ENCODE measurements at regions not wholly inside any gene's neighbourhood (a gene's known extent, or its start where the extent isn't known, plus 50 kb on each side); places are given as distances from the start of the nearest gene placed in this dataset.

DNA sequence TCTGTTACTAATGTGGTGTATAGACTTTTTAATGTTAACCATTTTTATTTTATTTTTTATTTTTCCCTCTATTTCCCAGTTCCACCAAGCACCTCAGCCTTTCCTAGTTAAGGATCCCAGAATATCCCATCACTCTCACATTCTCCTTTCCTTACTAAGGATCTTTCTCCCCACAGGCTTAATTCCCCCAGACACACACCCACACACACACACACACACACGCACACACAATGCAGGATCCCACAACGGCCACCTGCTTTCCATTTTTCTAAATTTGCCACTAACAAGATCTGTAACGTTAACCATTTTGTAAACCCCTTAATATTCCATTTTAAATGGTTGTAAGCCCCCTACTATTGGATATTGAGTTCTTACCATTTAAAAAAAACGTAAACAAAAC is 404.1 kb downstream of the ZIC1 start:
- Histone ChIP-seq H3K4me1 (ENCODE audit: control insufficient read depth, low read depth, low read length) (no peaks in the 10 kb centered on the region), H3K9ac (ENCODE audit: low read length) (no peak overlapping the region), H3K4me3 (ENCODE audit: low read length) (no peak overlapping the region), H3K36me3 (ENCODE audit: control insufficient read depth, low read depth, low read length) (no peaks in the 10 kb centered on the region), H3K9me3 (ENCODE audit: control insufficient read depth, low read depth, low read length) (no peaks in the 10 kb centered on the region), H3K27me3 (ENCODE audit: control insufficient read depth, insufficient read depth, low read length) (no peaks in the 10 kb centered on the region), H3K27ac (ENCODE audit: low read length) (no peak overlapping the region)

DNA sequence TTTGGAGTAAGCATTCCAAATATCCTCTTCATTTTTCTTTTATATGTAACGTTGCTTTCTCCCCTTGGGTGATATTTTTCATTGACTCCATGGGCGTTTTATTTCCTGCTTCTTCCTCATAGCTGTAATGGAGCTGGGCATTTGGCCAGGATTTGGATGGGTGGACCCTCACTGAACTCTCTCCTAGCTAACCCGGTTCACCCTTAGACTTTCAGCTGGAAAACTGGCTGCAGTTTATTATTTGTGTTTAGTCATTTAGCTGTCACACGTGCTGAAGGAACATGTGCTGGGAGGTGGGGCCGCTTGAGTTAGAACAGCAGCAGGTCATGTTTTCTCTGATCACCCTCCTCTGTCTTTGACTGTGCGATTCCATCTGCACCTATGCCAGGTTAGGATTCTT is 407.6 kb downstream of the ZIC1 start:
- no peaks in the 10 kb centered on the region for H3K27me3 ChIP-seq (ENCODE audit: control insufficient read depth, insufficient read depth, low read length)
- H3K36me3 ChIP-seq (ENCODE audit: control insufficient read depth, low read depth, low read length), result no peaks in the 10 kb centered on the region
- H3K4me1 ChIP-seq (ENCODE audit: control insufficient read depth, low read depth, low read length), result no peaks in the 10 kb centered on the region
- H3K4me3 ChIP-seq (ENCODE audit: low read length), result no peak overlapping the region
- H3K9me3 ChIP-seq (ENCODE audit: control insufficient read depth, low read depth, low read length), result no peaks in the 10 kb centered on the region
- no peak overlapping the region for H3K27ac ChIP-seq (ENCODE audit: low read length)
- H3K9ac ChIP-seq (ENCODE audit: low read length), result no peak overlapping the region

DNA sequence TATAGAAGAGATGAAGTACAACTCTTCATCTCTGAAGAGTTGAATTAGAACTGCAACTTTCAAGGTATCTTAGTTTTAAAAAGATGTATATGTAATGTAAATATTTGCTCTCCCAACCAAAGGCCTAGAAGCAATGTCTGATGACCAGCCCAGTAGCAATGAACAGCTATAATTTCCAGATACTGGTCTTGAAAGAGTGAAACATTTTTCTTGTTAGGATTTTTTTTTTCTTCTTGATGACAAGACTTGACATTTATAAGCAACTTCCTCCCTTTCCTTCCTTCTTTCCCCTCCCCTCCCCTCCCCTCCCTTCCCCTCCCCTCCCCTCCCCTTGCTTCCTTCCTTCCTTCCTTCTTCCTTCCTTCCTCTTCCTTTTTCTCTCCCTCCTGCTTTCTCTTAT is 423.4 kb downstream of the ZIC1 start:
- Histone ChIP-seq H3K4me3 (ENCODE audit: low read length) (no peak overlapping the region), H3K4me1 (ENCODE audit: control insufficient read depth, low read depth, low read length) (no peaks in the 10 kb centered on the region), H3K9ac (ENCODE audit: low read length) (no peak overlapping the region), H3K27me3 (ENCODE audit: control insufficient read depth, insufficient read depth, low read length) (no peaks in the 10 kb centered on the region), H3K27ac (ENCODE audit: low read length) (no peak overlapping the region), H3K36me3 (ENCODE audit: control insufficient read depth, low read depth, low read length) (no peaks in the 10 kb centered on the region), H3K9me3 (ENCODE audit: control insufficient read depth, low read depth, low read length) (no peaks in the 10 kb centered on the region)

DNA sequence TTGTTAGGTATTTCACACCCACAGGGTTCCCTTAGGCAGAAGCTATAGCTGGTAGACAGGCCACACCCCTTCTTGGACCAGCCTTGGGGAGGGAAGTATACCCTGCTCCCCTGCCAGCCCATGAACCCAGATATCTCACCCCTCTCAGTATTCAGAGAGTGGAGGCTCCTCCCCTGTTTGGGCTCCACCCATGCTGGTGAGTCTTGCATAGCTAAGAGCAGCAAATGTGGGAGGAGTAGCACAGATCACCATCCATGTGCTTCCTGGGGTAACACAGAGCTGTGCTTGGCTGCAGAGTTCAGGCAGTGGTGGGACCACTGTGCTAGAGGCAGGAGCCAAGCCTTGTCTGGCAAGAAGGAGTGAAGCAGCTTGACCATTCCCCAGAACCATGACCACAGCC is 427.2 kb downstream of the ZIC1 start:
- Histone ChIP-seq H3K4me3 (ENCODE audit: low read length) (no peak overlapping the region), H3K9ac (ENCODE audit: low read length) (no peak overlapping the region), H3K36me3 (ENCODE audit: control insufficient read depth, low read depth, low read length) (no peaks in the 10 kb centered on the region), H3K27me3 (ENCODE audit: control insufficient read depth, insufficient read depth, low read length) (no peaks in the 10 kb centered on the region), H3K27ac (ENCODE audit: low read length) (no peak overlapping the region), H3K9me3 (ENCODE audit: control insufficient read depth, low read depth, low read length) (no peaks in the 10 kb centered on the region), H3K4me1 (ENCODE audit: control insufficient read depth, low read depth, low read length) (no peaks in the 10 kb centered on the region)

DNA sequence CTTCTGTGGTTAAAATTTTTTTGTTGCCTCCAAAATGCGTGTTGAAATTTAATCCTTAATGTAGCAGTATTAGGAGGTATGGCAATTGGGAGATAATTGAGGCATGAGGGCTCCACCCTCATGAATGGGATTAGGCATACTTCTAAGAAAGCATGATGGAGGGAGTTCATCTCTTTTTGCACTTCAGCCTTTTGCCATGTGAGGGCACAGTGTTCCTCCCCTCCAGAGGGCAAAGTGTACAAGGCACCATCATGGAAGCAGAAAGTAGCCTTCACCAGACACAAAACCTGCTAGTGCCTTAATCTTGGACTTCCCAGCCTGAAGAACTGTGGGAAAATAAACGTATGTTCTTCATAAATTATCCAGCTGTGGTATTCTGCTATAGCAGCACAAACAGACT is 429.5 kb downstream of the ZIC1 start:
- no peak overlapping the region for H3K4me3 ChIP-seq (ENCODE audit: low read length)
- no peaks in the 10 kb centered on the region for H3K4me1 ChIP-seq (ENCODE audit: control insufficient read depth, low read depth, low read length)
- H3K27me3 ChIP-seq (ENCODE audit: control insufficient read depth, insufficient read depth, low read length), result no peaks in the 10 kb centered on the region
- H3K9ac ChIP-seq (ENCODE audit: low read length), result no peak overlapping the region
- H3K36me3 ChIP-seq (ENCODE audit: control insufficient read depth, low read depth, low read length), result no peaks in the 10 kb centered on the region
- H3K9me3 ChIP-seq (ENCODE audit: control insufficient read depth, low read depth, low read length), result no peaks in the 10 kb centered on the region
- H3K27ac ChIP-seq (ENCODE audit: low read length), result no peak overlapping the region

DNA sequence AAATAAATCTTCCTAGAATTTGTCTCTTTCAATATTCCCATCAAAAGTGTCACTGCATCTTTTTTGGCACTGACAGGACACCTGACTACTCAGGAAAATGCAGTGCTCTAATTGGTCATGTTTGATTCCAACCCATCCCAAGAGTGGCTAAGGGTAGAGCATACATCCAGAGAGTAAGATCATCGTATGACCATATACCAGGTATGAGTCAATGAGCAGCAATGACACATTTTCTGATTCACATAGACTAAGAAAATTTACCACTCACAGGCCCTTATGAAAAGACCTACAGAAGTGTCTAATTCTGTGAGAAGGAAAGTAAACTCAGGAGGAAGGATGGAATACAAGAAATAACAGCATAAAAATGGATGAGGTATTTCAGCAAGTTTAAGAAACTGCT is 434.2 kb downstream of the ZIC1 start:
- H3K36me3 ChIP-seq (ENCODE audit: control insufficient read depth, low read depth, low read length), result no peaks in the 10 kb centered on the region
- H3K27ac ChIP-seq (ENCODE audit: low read length), result no peak overlapping the region
- no peaks in the 10 kb centered on the region for H3K27me3 ChIP-seq (ENCODE audit: control insufficient read depth, insufficient read depth, low read length)

DNA sequence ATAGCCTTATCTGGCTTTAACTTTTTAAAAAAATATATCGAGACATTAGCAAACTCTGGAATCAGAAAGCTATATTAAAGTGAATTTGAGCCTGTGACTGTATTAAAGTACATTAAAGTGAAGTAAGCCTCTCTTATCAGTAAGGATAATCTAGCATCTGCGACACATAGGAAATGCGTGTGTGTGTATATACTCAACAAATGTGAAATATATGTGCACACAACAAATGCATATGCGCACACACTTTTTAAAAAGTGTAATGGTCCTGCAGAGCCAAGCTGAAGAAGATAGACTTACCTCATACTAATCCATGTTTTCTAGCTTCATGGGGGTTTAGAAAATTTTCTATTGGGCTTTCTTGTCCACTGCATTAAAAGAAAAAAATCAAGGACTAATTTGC is 437.1 kb downstream of the ZIC1 start:
- Histone ChIP-seq H3K27ac (ENCODE audit: low read length) (no peak overlapping the region), H3K9me3 (ENCODE audit: control insufficient read depth, low read depth, low read length) (no peaks in the 10 kb centered on the region), H3K4me3 (ENCODE audit: low read length) (no peak overlapping the region), H3K27me3 (ENCODE audit: control insufficient read depth, insufficient read depth, low read length) (no peaks in the 10 kb centered on the region), H3K4me1 (ENCODE audit: control insufficient read depth, low read depth, low read length) (no peaks in the 10 kb centered on the region), H3K36me3 (ENCODE audit: control insufficient read depth, low read depth, low read length) (no peaks in the 10 kb centered on the region), H3K9ac (ENCODE audit: low read length) (no peak overlapping the region)

More for the DNA sequence above, 434.2 kb downstream of the ZIC1 start:
- no peak overlapping the region for H3K9ac ChIP-seq (ENCODE audit: low read length)
- H3K9me3 ChIP-seq (ENCODE audit: control insufficient read depth, low read depth, low read length), result no peaks in the 10 kb centered on the region
- H3K4me1 ChIP-seq (ENCODE audit: control insufficient read depth, low read depth, low read length), result no peaks in the 10 kb centered on the region
- H3K4me3 ChIP-seq (ENCODE audit: low read length), result no peak overlapping the region

DNA sequence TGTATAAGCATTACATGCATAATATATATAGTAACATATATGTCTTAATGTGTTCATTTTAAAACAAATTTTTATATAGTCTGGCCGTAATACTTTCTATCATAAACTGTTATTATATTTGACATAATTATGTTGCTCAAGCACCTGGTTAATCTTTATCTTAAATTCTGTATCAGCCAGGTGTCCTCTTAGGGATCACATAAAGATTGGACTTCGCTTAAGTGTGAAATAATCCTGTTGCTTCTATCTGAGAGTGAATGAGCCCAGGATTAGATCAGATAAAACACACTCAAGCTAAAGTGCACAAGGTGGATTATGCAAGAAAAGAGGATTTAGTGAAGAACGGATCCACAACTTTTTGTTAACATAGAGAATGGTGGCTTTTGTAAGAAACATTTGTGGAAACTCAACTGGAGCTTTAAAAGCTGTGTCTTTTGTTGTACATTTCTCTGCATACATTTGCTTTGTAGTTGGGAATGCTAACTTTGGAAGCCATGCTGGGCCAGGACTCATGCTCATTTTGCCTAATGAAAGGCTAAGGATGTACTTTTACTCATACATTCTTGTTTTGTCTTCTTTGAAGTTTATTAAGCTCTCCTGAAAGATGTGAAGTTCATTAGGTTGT is 437.8 kb downstream of the ZIC1 start:
- no peaks in the 10 kb centered on the region for H3K4me1 ChIP-seq (ENCODE audit: control insufficient read depth, low read depth, low read length)
- no peak overlapping the region for H3K4me3 ChIP-seq (ENCODE audit: low read length)
- H3K9ac ChIP-seq (ENCODE audit: low read length), result no peak overlapping the region
- H3K27ac ChIP-seq (ENCODE audit: low read length), result no peak overlapping the region
- no peaks in the 10 kb centered on the region for H3K36me3 ChIP-seq (ENCODE audit: control insufficient read depth, low read depth, low read length)
- H3K9me3 ChIP-seq (ENCODE audit: control insufficient read depth, low read depth, low read length), result no peaks in the 10 kb centered on the region
- no peaks in the 10 kb centered on the region for H3K27me3 ChIP-seq (ENCODE audit: control insufficient read depth, insufficient read depth, low read length)

DNA sequence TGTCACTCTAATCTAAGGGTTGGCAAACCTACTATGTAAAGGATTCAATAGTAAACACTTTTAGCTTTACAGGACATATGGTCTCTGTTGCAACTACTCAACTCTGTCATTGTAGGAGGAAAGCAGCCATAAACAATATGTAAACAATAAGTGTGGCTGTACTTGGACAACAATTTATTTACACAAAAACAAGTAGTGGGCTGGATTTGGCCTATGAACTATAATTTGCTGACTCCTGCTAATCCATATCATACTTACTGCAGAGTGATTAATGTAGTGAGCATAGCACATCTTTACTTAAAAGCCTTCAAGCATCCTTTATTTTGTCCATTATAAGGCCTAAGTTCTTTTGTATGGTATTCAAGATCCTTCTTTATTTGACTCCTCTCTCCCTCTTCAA is 441.9 kb downstream of the ZIC1 start:
- Histone ChIP-seq H3K27ac (ENCODE audit: low read length) (no peak overlapping the region), H3K27me3 (ENCODE audit: control insufficient read depth, insufficient read depth, low read length) (no peaks in the 10 kb centered on the region), H3K9ac (ENCODE audit: low read length) (no peak overlapping the region), H3K4me3 (ENCODE audit: low read length) (no peak overlapping the region), H3K4me1 (ENCODE audit: control insufficient read depth, low read depth, low read length) (no peaks in the 10 kb centered on the region), H3K9me3 (ENCODE audit: control insufficient read depth, low read depth, low read length) (no peaks in the 10 kb centered on the region), H3K36me3 (ENCODE audit: control insufficient read depth, low read depth, low read length) (no peaks in the 10 kb centered on the region)

DNA sequence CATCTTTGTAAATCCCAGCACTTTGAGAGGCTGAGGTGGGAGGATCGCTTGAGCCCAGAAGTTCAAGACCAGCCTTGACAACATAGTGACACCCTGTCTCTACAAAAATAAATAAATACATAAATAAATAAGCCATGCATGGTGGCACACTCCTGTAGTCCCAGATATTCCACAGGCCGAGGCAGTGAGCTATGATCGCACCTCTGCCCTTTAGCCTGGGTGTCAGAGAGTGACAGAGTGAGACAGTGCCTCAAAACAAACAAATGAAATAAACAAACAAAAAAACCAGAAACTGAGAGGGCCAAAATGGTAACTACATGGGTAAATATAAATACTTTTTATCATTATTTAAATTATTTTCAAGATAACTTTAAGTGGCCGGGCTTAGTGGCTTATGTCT is 445.4 kb downstream of the ZIC1 start:
- Histone ChIP-seq H3K27me3 (ENCODE audit: control insufficient read depth, insufficient read depth, low read length) (no peaks in the 10 kb centered on the region), H3K9ac (ENCODE audit: low read length) (no peak overlapping the region), H3K9me3 (ENCODE audit: control insufficient read depth, low read depth, low read length) (no peaks in the 10 kb centered on the region), H3K4me1 (ENCODE audit: control insufficient read depth, low read depth, low read length) (no peaks in the 10 kb centered on the region), H3K27ac (ENCODE audit: low read length) (no peak overlapping the region), H3K4me3 (ENCODE audit: low read length) (no peak overlapping the region), H3K36me3 (ENCODE audit: control insufficient read depth, low read depth, low read length) (no peaks in the 10 kb centered on the region)

DNA sequence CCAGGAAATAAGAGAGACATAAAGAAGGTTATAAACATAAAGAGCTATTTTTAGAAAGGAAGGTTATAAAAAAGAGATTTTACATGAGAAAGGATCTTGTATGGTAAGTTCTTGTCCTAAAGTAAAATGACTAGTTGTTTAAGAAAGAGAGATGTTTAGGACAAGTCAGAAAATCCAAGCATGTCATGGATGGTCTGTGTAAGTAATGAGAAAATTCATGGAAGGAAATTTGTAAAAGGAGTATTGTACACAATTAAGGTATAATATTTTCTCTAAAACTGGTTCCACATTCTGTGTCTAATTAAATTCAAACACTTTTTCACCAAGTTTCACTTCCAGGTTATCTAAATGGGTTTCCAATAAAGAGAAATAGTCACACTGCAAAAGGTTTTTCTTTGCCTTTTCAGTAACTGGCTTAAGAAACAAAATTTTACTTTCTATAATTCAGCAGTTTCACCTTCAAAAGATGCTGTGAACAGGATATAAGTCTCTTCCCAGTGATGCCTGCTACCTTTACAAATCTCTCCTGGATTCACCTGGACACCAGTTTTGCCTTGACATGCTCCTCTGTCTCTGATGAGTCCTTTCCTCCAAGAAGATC is 455.7 kb downstream of the ZIC1 start:
- no peaks in the 10 kb centered on the region for H3K27me3 ChIP-seq (ENCODE audit: control insufficient read depth, insufficient read depth, low read length)
- peaks cover 31% of the 10 kb centered on the region for H3K9me3 ChIP-seq (ENCODE audit: control insufficient read depth, low read depth, low read length)
- no peaks in the 10 kb centered on the region for H3K36me3 ChIP-seq (ENCODE audit: control insufficient read depth, low read depth, low read length)
- H3K27ac ChIP-seq (ENCODE audit: low read length), result no peak overlapping the region
- no peaks in the 10 kb centered on the region for H3K4me1 ChIP-seq (ENCODE audit: control insufficient read depth, low read depth, low read length)
- no peak overlapping the region for H3K4me3 ChIP-seq (ENCODE audit: low read length)
- H3K9ac ChIP-seq (ENCODE audit: low read length), result no peak overlapping the region

DNA sequence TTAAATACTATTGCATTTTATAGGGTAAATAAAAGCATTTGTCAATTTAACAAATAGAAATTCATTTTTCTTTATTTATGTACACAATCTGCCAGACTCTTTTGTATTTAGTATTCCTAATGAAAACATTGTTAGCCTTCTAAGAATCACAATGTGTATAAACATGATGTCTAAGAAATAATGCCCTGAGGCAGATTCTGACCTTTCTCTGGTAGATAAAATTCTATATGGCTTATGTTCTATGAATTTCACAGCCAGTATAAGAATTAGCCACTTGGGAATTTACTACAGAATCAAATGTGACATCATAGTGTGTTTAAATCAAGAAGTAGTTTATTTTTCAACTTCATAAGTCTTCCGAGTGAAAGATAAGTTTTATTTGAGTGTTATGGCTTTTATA is 457.4 kb downstream of the ZIC1 start:
- no peaks in the 10 kb centered on the region for H3K36me3 ChIP-seq (ENCODE audit: control insufficient read depth, low read depth, low read length)
- H3K9ac ChIP-seq (ENCODE audit: low read length), result no peak overlapping the region
- no peak overlapping the region for H3K4me3 ChIP-seq (ENCODE audit: low read length)
- no peaks in the 10 kb centered on the region for H3K4me1 ChIP-seq (ENCODE audit: control insufficient read depth, low read depth, low read length)
- H3K9me3 ChIP-seq (ENCODE audit: control insufficient read depth, low read depth, low read length), result peaks cover 29% of the 10 kb centered on the region
- H3K27ac ChIP-seq (ENCODE audit: low read length), result no peak overlapping the region
- no peaks in the 10 kb centered on the region for H3K27me3 ChIP-seq (ENCODE audit: control insufficient read depth, insufficient read depth, low read length)

All from iPS-18a (cell line).